Neural cell (in vitro differentiated cells): ENCODE measurements at regions not wholly inside any gene's neighbourhood (a gene's known extent, or its start where the extent isn't known, plus 50 kb on each side); places are given as distances from the start of the nearest gene placed in this dataset.

Source experiments
- MXI1 ChIP-seq: fragments of 450-650 bp; conservative IDR thresholded peaks from 2 replicates; pipeline ENCODE4 v1.6.1; 2014; ENCODE audit warnings: antibody characterized with exemption, mild to moderate bottlenecking; ENCODE audit not compliant: poor library complexity, severe bottlenecking
- POLR2AphosphoS5 ChIP-seq: IDR thresholded peaks from 2 replicates; pipeline ENCODE4 v1.6.1; 2012
- SMC3 ChIP-seq: fragments of 450-650 bp; conservative IDR thresholded peaks from 2 replicates; pipeline ENCODE4 v1.6.1; 2014; ENCODE audit warnings: antibody characterized with exemption, mild to moderate bottlenecking, moderate library complexity; ENCODE audit not compliant: poor library complexity
- TF ChIP-seq, protein P1 (sequence below): fragments of 450-650 bp; IDR thresholded peaks from 2 replicates; pipeline ENCODE4 v1.5.1; 2014; ENCODE audit warnings: antibody characterized with exemption, mild to moderate bottlenecking, moderate library complexity; ENCODE audit not compliant: poor library complexity, severe bottlenecking

DNA sequence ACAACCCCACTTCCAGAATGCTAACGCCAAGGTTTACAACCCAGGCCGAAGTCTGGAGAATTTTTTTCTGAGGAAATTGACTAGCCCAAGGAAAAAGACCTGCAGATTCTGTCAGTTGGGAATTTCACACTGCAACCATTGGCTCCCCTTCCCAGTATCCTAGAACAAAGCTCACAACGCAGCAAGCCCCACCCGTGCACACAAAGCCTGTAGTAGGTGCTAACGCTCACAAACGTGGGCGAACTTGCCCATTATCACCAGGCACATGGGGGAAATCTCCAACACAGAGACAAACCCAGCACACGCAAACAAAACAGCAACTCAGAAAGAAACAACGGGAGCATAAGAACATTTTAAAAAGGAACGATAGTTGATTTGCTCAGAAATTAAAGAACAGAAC lies 265.1 kb downstream of the EIPR1 start:
- TF ChIP-seq, protein P1, sequence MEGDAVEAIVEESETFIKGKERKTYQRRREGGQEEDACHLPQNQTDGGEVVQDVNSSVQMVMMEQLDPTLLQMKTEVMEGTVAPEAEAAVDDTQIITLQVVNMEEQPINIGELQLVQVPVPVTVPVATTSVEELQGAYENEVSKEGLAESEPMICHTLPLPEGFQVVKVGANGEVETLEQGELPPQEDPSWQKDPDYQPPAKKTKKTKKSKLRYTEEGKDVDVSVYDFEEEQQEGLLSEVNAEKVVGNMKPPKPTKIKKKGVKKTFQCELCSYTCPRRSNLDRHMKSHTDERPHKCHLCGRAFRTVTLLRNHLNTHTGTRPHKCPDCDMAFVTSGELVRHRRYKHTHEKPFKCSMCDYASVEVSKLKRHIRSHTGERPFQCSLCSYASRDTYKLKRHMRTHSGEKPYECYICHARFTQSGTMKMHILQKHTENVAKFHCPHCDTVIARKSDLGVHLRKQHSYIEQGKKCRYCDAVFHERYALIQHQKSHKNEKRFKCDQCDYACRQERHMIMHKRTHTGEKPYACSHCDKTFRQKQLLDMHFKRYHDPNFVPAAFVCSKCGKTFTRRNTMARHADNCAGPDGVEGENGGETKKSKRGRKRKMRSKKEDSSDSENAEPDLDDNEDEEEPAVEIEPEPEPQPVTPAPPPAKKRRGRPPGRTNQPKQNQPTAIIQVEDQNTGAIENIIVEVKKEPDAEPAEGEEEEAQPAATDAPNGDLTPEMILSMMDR, result no peak
- TF ChIP-seq POLR2AphosphoS5, result no peak
- TF ChIP-seq MXI1, result no peak
- TF ChIP-seq SMC3, result no peak
